ENCODE measurements at regions not wholly inside any gene's neighbourhood (a gene's known extent, or its start where the extent isn't known, plus 50 kb on each side); places are given as distances from the start of the nearest gene placed in this dataset.

DNA sequence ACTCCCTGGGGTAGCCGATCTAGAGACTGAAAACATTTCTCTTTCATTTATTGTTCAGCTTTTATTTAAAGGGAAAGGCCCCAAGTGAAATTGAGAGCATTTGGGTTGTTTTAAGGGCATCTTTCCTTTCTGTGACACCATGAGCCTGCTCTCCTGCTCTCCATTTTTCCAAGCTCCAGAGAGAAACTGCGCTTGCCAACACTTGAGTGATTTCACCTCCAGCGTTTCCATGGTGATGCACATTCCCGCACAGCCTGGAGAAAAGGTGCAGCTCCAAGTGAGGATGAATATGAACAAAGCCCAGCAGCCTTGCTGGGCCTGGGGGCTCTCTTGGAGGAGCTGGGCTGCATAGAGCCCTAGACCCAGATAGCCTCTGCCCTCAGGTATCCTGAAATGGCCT lies 159.2 kb upstream of the PPP2R3A start:
- intact Hi-C loops (cut with DNase I): no loop called here
- DNase-seq (ENCODE audit: low spot score): no peak
- no peak for ATAC-seq

GRCh38 chr3:135807879-135808278 lies 157.6 kb upstream of the PPP2R3A start:
- intact Hi-C loops (cut with DNase I): no loop called here
- DNase-seq (ENCODE audit: low spot score) (no peak), ATAC-seq (no peak)

DNA sequence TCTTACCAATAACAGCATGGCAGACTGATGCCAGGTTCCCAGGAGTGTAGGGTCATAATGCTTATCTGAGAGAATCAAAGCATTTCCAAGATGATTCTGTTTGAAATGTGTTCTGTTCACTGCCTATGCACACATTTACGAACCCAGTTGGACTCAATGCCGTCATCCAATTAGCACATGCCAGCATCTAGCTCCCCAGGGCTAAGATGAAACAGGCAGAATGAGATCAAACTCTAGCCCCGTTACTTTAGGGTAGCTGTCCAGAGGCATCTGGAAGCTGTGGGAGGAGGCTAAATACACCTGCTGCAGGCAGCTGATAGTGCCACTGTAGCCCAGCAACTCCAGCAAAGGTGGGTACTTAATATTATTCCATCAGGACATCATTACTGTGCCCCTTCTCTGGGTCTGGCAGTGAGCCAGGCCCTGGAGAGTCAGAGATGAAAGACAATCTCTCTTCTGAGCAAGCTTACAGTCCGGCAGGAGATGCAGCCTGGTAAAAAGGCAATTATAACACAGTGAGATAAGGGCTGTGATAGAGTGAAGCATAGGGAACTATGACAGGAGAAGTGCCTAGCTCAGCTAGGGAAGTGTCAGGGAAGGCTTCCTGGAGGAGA lies 156.4 kb upstream of the PPP2R3A start:
- ATAC-seq (no peak), DNase-seq (ENCODE audit: low spot score) (no peak)
- intact Hi-C loops (cut with DNase I): no loop called here

- no peak for DNase-seq (ENCODE audit: low spot score)
- intact Hi-C loops (cut with DNase I): no loop called here
- ATAC-seq: no peak
These were observed 153.9 kb upstream of the PPP2R3A start for GRCh38 chr3:135811651-135812050.

- DNase-seq (ENCODE audit: low spot score) (no peak), ATAC-seq (no peak)
- intact Hi-C loops (cut with DNase I): no loop called here
These were observed 153.5 kb upstream of the PPP2R3A start for GRCh38 chr3:135812057-135812456.

GRCh38 chr3:135834465-135834864 lies 131.1 kb upstream of the PPP2R3A start:
- intact Hi-C loops (cut with DNase I): no loop called here
- no peak for DNase-seq (ENCODE audit: low spot score)
- no peak for ATAC-seq

- DNase-seq (ENCODE audit: low spot score) (no peak), ATAC-seq (no peak)
- intact Hi-C loops (cut with DNase I): no loop called here
These were observed 127.4 kb upstream of the PPP2R3A start for GRCh38 chr3:135837977-135838631.

- DNase-seq (ENCODE audit: low spot score): no peak
- ATAC-seq: no peak
- intact Hi-C loops (cut with DNase I): no loop called here
These were observed 125.1 kb upstream of the PPP2R3A start for GRCh38 chr3:135840436-135840835.

- ATAC-seq: no peak
- DNase-seq (ENCODE audit: low spot score): no peak
- intact Hi-C loops (cut with DNase I): no loop called here
These were observed 121.1 kb upstream of the PPP2R3A start for GRCh38 chr3:135844386-135844785.

GRCh38 chr3:135848051-135848450 lies 117.5 kb upstream of the PPP2R3A start:
- intact Hi-C loops (cut with DNase I): no loop called here
- ATAC-seq (no peak), DNase-seq (ENCODE audit: low spot score) (no peak)

GRCh38 chr3:135849827-135850226 lies 115.7 kb upstream of the PPP2R3A start:
- DNase-seq (ENCODE audit: low spot score) (no peak), ATAC-seq (no peak)
- intact Hi-C loops (cut with DNase I): no loop called here

DNA sequence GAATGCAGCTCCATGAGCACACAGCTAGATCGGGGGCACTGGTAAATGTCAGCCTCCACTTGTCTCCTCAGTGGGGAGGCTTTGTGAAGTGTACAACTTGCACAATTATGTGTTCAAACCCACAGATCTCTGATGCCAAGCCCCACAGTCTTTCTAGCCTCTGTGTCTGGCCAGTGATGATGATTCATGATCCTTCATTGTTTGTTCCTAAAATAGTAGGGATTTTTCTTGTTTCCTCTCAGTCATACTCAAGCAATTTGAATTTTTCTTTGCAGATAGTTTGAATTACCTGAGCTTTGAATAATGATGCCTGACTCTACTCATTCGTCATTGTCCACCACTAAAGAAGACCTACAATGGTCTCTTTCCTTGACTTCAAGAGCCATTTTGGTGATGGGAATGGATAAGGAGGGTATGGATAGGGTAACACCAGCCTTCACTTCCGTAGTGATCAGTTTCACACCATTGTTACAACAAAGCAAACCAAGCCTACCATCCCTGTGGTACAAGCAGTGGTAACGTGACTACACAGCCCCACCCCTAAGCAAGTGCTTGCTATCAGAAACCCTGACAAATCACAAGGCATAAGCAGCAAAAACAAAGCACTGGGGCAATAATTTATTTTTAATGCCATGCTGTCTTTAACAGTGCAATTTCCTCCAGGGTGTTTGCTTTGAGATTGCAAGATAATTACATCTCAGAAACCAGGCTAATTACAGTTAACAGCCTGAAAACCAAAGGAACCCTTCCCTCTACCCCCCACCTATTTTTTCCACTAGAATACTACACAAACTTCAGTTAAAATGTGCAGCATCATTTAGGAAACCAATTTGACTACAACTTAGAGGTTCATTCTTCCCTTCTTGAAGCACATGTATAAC lies 114.1 kb upstream of the PPP2R3A start:
- no peak for ATAC-seq
- DNase-seq (ENCODE audit: low spot score): no peak
- intact Hi-C loops (cut with DNase I): no loop called here

DNA sequence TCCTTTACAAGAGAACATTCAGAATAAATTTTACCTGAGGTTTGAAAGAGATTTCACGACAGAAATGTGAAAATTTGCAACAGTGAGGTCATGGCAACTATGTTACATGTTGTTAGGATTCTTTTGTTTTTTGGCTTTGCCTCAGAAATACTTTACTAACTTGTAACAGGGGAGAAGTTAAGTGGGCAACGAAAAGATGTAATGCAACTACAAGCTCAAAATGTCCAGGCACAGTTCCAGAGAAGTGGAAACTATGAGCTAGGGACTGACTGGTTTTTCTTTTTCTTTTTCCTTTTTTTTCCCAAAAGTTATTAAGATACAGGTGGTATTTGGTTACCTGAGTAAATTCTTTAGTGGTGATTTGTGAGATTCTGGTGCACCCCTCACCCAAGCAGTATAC lies 111.5 kb upstream of the PPP2R3A start:
- intact Hi-C loops (cut with DNase I): no loop called here
- ATAC-seq (no peak), DNase-seq (ENCODE audit: low spot score) (no peak)

- intact Hi-C loops (cut with DNase I): no loop called here
- no peak for DNase-seq (ENCODE audit: low spot score)
- ATAC-seq: no peak
These were observed 104.8 kb upstream of the PPP2R3A start for GRCh38 chr3:135860761-135861160.

DNA sequence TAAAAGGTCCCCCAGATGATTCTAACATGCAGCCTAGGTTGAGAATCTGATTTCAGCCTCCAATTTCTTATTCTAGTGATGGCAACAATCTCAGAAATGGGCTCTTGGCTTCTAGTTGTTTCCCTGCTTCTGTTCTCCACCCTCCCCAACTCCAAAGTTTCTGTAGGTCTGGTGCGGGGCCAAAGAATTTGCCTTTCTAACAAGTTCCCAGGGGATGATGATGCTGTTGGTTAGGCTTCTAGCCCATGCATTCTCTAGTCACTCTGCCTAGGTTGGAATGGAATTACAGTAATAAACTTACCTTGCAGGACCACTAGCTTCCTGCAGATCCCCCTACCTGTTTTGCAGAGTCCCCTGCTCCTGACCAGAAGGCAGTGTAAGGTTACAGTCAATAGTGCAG lies 103.2 kb upstream of the PPP2R3A start:
- ATAC-seq (no peak), DNase-seq (ENCODE audit: low spot score) (no peak)
- intact Hi-C loops (cut with DNase I): no loop called here

DNA sequence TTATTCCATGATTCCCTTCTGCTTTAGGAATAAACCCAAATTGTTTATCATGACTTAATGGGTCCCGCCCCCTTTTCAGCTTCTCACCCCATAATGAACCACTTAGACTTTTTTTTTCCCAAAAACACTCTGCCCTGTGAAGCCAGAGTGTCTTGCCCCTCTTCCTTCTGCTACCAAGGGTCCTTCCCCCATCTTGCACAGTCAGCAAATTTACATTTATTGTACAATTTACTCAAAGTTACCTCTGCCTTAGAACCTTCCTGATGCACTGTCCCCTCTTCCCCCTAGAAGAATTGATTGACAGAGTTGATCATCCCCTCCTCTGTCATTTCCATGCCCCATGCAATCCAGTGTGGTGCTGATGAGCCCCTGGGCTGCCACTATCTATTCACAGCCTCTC lies 101.5 kb upstream of the PPP2R3A start:
- DNase-seq (ENCODE audit: low spot score) (no peak), ATAC-seq (no peak)
- intact Hi-C loops (cut with DNase I): no loop called here

DNA sequence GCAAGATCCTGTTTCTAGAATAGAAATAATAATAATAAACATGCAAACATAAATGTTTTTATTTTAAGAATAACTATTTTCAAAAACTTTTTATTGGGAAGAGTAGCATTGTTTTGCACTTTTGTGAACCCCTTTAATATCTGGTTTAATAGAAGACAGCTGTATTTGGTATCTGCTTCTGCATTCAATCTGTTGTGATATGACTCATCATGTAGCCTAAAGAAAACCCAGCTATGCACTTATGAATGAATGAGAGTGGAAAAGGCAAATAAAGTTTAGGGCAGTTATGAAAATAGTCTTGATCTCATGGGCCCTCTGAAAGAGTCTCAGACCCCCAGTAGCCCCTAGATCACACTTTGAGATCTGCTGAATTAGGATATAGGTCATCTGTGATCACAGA lies 100.4 kb upstream of the PPP2R3A start:
- ATAC-seq: no peak
- DNase-seq (ENCODE audit: low spot score): no peak
- intact Hi-C loops (cut with DNase I): no loop called here

- DNase-seq (ENCODE audit: low spot score) (no peak), ATAC-seq (no peak)
- intact Hi-C loops (cut with DNase I): no loop called here
These were observed 100.0 kb upstream of the PPP2R3A start for GRCh38 chr3:135865553-135865952.

- ATAC-seq (no peak), DNase-seq (ENCODE audit: low spot score) (no peak)
- intact Hi-C loops (cut with DNase I): no loop called here
These were observed 97.6 kb upstream of the PPP2R3A start for GRCh38 chr3:135867911-135868310.

DNA sequence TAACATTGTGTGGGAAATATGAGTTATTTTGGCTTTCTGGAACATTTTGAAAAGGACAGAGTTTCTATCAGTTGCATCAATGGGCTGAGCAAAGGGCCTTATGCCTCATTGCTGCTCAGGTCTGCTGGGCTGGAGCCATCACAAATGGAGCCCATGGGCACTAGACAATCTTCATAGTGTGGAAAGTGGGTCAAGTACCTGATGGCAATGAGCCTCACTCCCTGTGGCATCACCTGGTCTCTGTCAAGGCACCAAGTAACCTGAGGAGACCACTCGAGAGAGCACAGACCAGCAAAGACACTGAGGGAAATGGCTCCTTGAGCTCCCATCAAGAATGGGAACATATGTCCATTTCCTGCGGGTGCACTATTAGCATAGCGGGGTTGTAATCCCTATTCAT lies 96.7 kb upstream of the PPP2R3A start:
- intact Hi-C loops (cut with DNase I): no loop called here
- DNase-seq (ENCODE audit: low spot score): no peak
- ATAC-seq: no peak

Measured in sciatic nerve (tissue), 2 donors.